ENCODE measurements at regions not wholly inside any gene's neighbourhood (a gene's known extent, or its start where the extent isn't known, plus 50 kb on each side); places are given as distances from the start of the nearest gene placed in this dataset.

DNA sequence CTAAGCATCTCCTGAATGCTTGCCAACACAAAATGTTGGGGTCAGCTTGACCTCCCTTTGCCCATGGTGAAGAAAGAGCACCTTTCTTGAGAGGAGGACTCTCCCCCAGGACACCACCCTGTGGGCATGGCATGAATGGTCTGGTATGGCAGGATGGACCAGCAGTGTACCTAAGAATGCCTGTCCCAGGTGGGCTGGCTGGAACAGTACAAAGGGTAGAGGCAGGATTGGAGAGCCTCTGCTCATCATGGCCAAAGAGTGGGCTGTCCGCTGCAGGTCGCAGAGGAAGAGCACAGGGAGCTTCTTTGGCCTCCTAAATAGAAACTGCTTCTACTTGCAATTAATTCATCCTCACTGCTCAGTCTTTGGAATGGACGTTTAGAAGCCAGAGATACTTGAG is 131.6 kb upstream of the OSMR start:
- Histone ChIP-seq H3K27me3 (no peaks in the 10 kb centered on the region), H3K36me3 (no peaks in the 10 kb centered on the region), H3K4me3 (no peak overlapping the region), H3K4me1 (no peaks in the 10 kb centered on the region), H3K27ac (peak overlapping the region in 1 of 2 donors; percentile 30), H3K9me3 (no peaks in the 10 kb centered on the region)
- TF ChIP-seq, protein P1, sequence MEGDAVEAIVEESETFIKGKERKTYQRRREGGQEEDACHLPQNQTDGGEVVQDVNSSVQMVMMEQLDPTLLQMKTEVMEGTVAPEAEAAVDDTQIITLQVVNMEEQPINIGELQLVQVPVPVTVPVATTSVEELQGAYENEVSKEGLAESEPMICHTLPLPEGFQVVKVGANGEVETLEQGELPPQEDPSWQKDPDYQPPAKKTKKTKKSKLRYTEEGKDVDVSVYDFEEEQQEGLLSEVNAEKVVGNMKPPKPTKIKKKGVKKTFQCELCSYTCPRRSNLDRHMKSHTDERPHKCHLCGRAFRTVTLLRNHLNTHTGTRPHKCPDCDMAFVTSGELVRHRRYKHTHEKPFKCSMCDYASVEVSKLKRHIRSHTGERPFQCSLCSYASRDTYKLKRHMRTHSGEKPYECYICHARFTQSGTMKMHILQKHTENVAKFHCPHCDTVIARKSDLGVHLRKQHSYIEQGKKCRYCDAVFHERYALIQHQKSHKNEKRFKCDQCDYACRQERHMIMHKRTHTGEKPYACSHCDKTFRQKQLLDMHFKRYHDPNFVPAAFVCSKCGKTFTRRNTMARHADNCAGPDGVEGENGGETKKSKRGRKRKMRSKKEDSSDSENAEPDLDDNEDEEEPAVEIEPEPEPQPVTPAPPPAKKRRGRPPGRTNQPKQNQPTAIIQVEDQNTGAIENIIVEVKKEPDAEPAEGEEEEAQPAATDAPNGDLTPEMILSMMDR (IDR thresholded peaks at IDR 0.05) = no peak
- TF ChIP-seq POLR2AphosphoS5 (IDR thresholded peaks at IDR 0.05) (no peak), POLR2A (IDR thresholded peaks at IDR 0.05) (no peak)
- no peak for DNase-seq (ENCODE audit: low spot score in 2 of 2)
- intact Hi-C loops (cut with DNase I; ENCODE audit: low total_unique reads) = no loop called here

DNA sequence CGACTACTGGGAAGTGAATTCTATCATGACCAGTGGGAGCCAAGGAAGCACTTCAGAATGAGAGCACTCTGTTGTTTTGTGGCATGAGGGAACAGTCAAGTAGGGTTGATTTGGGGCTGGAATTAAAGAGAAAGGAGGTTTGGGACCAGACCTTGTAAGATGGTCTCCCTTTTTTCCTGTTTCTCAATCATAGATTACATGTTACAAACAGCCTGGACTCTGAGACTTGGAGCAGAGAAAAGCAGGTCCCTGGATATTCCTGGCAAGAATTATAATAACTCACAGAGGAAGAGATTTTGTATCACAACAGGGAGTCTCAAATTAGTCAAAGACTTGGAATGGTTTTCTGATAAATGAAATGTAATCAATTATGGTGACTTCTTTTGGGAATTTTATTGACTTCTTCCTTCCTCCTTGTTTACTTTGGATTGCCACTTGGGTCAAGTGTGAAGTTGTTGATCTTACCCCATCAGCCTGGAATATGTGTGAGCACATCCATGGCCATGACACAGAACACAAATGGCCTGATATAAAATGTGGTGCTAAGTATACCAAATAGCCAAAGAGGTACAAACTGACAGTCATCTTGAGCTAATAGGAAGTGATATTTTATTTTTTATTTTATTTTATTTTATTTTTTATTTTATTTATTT is 131.0 kb upstream of the OSMR start:
- intact Hi-C loops (cut with DNase I; ENCODE audit: low total_unique reads) = no loop called here
- DNase-seq (ENCODE audit: low spot score in 2 of 2) = no peak
- no peaks in the 10 kb centered on the region for H3K4me1 ChIP-seq
- H3K4me3 ChIP-seq = no peak overlapping the region
- no peaks in the 10 kb centered on the region for H3K27me3 ChIP-seq
- TF ChIP-seq POLR2AphosphoS5 (IDR thresholded peaks at IDR 0.05) (no peak), POLR2A (IDR thresholded peaks at IDR 0.05) (no peak)
- TF ChIP-seq, protein P1 (IDR thresholded peaks at IDR 0.05) = no peak
- peak overlapping the region in 1 of 2 donors; percentile 30 for H3K27ac ChIP-seq
- no peaks in the 10 kb centered on the region for H3K9me3 ChIP-seq
- no peaks in the 10 kb centered on the region for H3K36me3 ChIP-seq

DNA sequence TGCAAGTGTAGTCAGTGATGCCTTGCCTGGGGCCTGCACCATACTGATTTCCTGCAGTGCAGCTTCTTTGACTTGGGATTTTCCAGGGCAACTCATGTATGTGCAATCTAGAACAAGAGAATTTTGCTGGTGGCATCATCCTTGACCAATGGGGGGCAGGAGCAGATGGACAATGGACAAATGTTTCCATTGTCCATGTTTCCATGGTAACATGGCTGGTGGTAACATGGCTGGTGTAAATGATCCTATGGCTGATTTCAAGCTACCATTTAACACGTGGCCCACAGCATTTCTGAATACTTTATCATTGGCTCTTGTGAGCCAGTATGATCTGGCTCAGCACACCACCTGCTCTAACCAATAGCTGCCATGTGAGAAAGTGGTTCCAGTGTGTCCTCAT is 130.1 kb upstream of the OSMR start:
- H3K4me1 ChIP-seq = no peaks in the 10 kb centered on the region
- TF ChIP-seq POLR2A (IDR thresholded peaks at IDR 0.05) (no peak), POLR2AphosphoS5 (IDR thresholded peaks at IDR 0.05) (no peak)
- TF ChIP-seq, protein P1 (IDR thresholded peaks at IDR 0.05) = no peak
- no peak overlapping the region for H3K4me3 ChIP-seq
- DNase-seq (ENCODE audit: low spot score in 2 of 2) = no peak
- no peaks in the 10 kb centered on the region for H3K9me3 ChIP-seq
- H3K27ac ChIP-seq = no peak overlapping the region
- intact Hi-C loops (cut with DNase I; ENCODE audit: low total_unique reads) = no loop called here
- no peaks in the 10 kb centered on the region for H3K36me3 ChIP-seq
- H3K27me3 ChIP-seq = no peaks in the 10 kb centered on the region

DNA sequence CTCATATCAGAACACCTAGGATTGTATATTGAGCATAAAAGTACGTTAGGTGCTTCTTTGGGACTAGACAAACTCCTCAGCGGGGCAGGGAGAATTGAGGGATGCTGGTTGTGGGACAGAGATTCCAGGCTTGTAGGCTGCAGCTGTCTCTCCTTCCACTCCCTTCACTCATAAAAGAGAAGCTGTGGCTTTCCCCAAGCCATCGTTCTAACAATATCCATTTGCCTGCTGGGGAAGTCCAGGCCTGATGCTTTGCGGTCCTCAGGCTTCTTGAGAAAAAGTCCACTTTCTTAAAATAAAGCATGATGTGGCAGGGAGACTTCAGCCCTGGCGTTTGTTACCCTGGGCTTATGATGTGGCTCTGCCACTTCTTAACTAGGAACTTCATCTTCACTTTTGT is 129.3 kb upstream of the OSMR start:
- H3K4me1 ChIP-seq = no peaks in the 10 kb centered on the region
- no peak overlapping the region for H3K4me3 ChIP-seq
- intact Hi-C loops (cut with DNase I; ENCODE audit: low total_unique reads) = no loop called here
- H3K36me3 ChIP-seq = no peaks in the 10 kb centered on the region
- DNase-seq (ENCODE audit: low spot score in 2 of 2) = no peak
- TF ChIP-seq, protein P1 (IDR thresholded peaks at IDR 0.05) = no peak
- TF ChIP-seq POLR2AphosphoS5 (IDR thresholded peaks at IDR 0.05) (no peak), POLR2A (IDR thresholded peaks at IDR 0.05) (no peak)
- peak overlapping the region; percentile 71 for H3K27ac ChIP-seq
- H3K27me3 ChIP-seq = no peaks in the 10 kb centered on the region
- H3K9me3 ChIP-seq = no peaks in the 10 kb centered on the region

DNA sequence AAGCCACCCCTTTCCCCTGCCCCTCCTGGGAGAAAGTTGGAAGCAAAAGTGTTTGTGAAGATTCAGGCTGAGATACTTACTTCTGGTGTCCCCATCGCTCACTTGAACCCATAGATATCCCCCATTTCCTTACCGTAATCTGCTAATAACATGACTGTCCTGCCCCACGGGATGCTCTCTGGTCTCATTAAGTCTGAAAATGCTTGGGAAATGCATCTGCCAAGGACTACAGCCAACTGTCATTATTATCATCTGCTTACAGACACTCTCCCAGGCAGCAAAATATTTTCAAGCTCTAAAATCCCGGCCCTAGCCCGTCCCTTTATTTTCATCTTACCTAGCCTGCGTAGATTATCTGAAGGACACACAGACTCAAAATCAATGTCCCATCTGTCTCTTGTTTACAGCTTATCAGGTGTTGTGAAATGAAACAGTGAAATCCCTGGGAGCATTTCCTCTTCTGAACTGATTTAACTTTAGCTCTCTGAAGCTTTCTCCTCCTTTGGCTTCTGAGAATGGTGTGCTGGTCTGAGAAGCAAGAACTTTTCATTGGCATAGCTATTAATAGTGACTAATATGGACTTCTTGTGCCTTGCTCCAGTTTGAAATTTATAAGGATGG is 126.9 kb upstream of the OSMR start:
- Histone ChIP-seq H3K27me3 (no peaks in the 10 kb centered on the region), H3K4me1 (no peaks in the 10 kb centered on the region), H3K9me3 (no peaks in the 10 kb centered on the region), H3K27ac (peak overlapping the region; percentile 58 to 85), H3K36me3 (no peaks in the 10 kb centered on the region), H3K4me3 (peak overlapping the region in 1 of 3 donors; percentile 1)
- intact Hi-C loops (cut with DNase I; ENCODE audit: low total_unique reads) = no loop called here
- no peak for DNase-seq (ENCODE audit: low spot score in 2 of 2)
- TF ChIP-seq POLR2AphosphoS5 (IDR thresholded peaks at IDR 0.05) = no peak
- TF ChIP-seq, protein P1 (IDR thresholded peaks at IDR 0.05) = no peak
- TF ChIP-seq POLR2A (IDR thresholded peaks at IDR 0.05) = no peak

All from breast epithelium (tissue), 4 donors.